Thyroid gland (tissue), 4 donors: ENCODE measurements at regions not wholly inside any gene's neighbourhood (a gene's known extent, or its start where the extent isn't known, plus 50 kb on each side); places are given as distances from the start of the nearest gene placed in this dataset.
A peak's percentile ranks its signal among the peaks of the same experiment; 100 is the strongest.

Experiments
- DNase-seq, 2 donors: peaks; one replicate each; pipeline ENCODE4 v3.0.0-alpha.2; 2019
- H3K27ac ChIP-seq, 3 donors: fragments of 200-600 bp; sonication (generic); 1 replicate in 2 of 3; 2 replicates in 1 of 3; pipeline ENCODE4 v1.5.1; 2016 to 2019; ENCODE audit warnings: mild to moderate bottlenecking in 1 of 3, moderate library complexity in 1 of 3
- H3K27me3 ChIP-seq: fragments of 200-600 bp; sonication (generic); one replicate; pipeline ENCODE4 v1.5.1; 2019
- H3K36me3 ChIP-seq, 2 donors: fragments of 200-600 bp; sonication (generic); one replicate each; pipeline ENCODE4 v1.5.1; 2016 to 2019
- H3K4me1 ChIP-seq, 2 donors: fragments of 200-600 bp; sonication (generic); one replicate each; pipeline ENCODE4 v1.5.1; 2017 to 2019
- H3K4me3 ChIP-seq, 3 donors: fragments of 200-600 bp; sonication (generic); replicated peaks in 1 of 3; 1 replicate in 2 of 3; 2 replicates in 1 of 3; pipeline ENCODE4 v1.5.1; 2016; ENCODE audit warnings: mild to moderate bottlenecking in 1 of 3
- H3K9me3 ChIP-seq: fragments of 200-600 bp; sonication (generic); one replicate; pipeline ENCODE4 v1.5.1; 2017
- POLR2A ChIP-seq, 2 donors: fragments of 450-650 bp; IDR thresholded peaks; one replicate each; pipeline ENCODE4 v1.6.1; 2017; ENCODE audit warnings: antibody characterized with exemption in 2 of 2, mild to moderate bottlenecking in 2 of 2, moderate library complexity in 1 of 2
- WGBS, 2 donors: methylation state at CpG; one replicate each; pipeline ENCODE4 v1.1.5; 2017; 5-methylcytosine and 5-hydroxymethylcytosine counted together
- intact Hi-C: fragments of 100-400 bp; cut with DNase I; formaldehyde crosslinking; loops from one replicate; pipeline ENCODE4 v1.15.1; 2023
- TF ChIP-seq, protein P1 (sequence below), 6 experiments: fragments of 200-600 bp in 3 of 6; fragments of 450-650 bp in 3 of 6; sonication (generic) in 3 of 6; IDR thresholded peaks; one replicate each; pipeline ENCODE4 v1.5.1; 2016 to 2019; ENCODE audit warnings: antibody characterized with exemption in 6 of 6, mild to moderate bottlenecking in 2 of 6, inconsistent platforms in 1 of 6, moderate library complexity in 1 of 6

- TF ChIP-seq POLR2A (IDR thresholded peaks at IDR 0.05) = no peak
- TF ChIP-seq, protein P1, sequence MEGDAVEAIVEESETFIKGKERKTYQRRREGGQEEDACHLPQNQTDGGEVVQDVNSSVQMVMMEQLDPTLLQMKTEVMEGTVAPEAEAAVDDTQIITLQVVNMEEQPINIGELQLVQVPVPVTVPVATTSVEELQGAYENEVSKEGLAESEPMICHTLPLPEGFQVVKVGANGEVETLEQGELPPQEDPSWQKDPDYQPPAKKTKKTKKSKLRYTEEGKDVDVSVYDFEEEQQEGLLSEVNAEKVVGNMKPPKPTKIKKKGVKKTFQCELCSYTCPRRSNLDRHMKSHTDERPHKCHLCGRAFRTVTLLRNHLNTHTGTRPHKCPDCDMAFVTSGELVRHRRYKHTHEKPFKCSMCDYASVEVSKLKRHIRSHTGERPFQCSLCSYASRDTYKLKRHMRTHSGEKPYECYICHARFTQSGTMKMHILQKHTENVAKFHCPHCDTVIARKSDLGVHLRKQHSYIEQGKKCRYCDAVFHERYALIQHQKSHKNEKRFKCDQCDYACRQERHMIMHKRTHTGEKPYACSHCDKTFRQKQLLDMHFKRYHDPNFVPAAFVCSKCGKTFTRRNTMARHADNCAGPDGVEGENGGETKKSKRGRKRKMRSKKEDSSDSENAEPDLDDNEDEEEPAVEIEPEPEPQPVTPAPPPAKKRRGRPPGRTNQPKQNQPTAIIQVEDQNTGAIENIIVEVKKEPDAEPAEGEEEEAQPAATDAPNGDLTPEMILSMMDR (IDR thresholded peaks at IDR 0.05) = peak in 3 of 6 experiments; percentile 21 to 51 (median 47)
- intact Hi-C loops = no loop called here
- no peaks in the 10 kb centered on the region for H3K9me3 ChIP-seq
- DNase-seq = peak in 1 of 2 donors; percentile 14
- no peak overlapping the region for H3K4me3 ChIP-seq
- peaks cover under 1 to 1% of the 10 kb centered on the region in 2 donors for H3K4me1 ChIP-seq
- no peaks in the 10 kb centered on the region for H3K36me3 ChIP-seq
- WGBS, 2 donors = 46 to 55% methylated on average over 1 of the region's 1 CpG
- no peak overlapping the region for H3K27ac ChIP-seq
- no peaks in the 10 kb centered on the region for H3K27me3 ChIP-seq
Measured at GRCh38 chr11:19326499-19326898, 85.8 kb upstream of the E2F8 start.

DNA sequence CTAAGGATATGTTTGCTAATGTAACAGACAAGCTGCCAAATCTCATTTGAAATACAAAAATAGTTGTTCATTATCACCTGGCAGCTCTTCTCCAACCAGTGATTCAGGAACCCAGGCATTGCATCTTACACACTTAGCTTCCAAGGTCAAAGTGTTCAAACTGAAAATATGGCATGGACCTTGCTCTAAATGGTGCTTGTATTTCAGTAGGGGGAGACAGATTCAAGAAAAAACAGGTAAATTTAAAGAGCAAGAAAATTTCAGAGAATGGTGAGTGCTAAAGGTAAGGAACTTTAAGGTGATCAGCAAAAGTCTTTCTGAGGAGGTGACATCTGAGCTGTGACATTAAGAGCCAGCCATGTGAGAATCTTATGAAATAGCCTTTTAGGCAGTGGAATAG lies 82.8 kb upstream of the E2F8 start:
- H3K9me3 ChIP-seq = no peaks in the 10 kb centered on the region
- H3K4me1 ChIP-seq = peaks cover 6 to 14% of the 10 kb centered on the region in 2 donors
- no peaks in the 10 kb centered on the region for H3K27me3 ChIP-seq
- TF ChIP-seq, protein P1 (IDR thresholded peaks at IDR 0.05) = peak in 4 of 6 experiments; percentile 22 to 37 (median 26)
- TF ChIP-seq POLR2A (IDR thresholded peaks at IDR 0.05) = no peak
- no peaks in the 10 kb centered on the region for H3K36me3 ChIP-seq
- no peak overlapping the region for H3K4me3 ChIP-seq
- intact Hi-C loops = loop anchor here (5.0 kb wide), 1 partner anchor 229 kb away; no protein-coding TSS in a partner anchor
- H3K27ac ChIP-seq = no peak overlapping the region
- DNase-seq = no peak

- 59 to 71% methylated on average over 2 of the region's 2 CpGs for WGBS, 2 donors
- peaks cover 13 to 20% of the 10 kb centered on the region in 2 donors for H3K4me1 ChIP-seq
- no peaks in the 10 kb centered on the region for H3K27me3 ChIP-seq
- H3K4me3 ChIP-seq = no peak overlapping the region
- H3K27ac ChIP-seq = peak overlapping the region in 2 of 3 donors; percentile 8 to 36
- DNase-seq = no peak
- TF ChIP-seq, protein P1 (IDR thresholded peaks at IDR 0.05) = no peak
- TF ChIP-seq POLR2A (IDR thresholded peaks at IDR 0.05) = no peak
- no peaks in the 10 kb centered on the region for H3K36me3 ChIP-seq
- intact Hi-C loops = loop anchor here (5.0 kb wide), 1 partner anchor 231 kb away; no protein-coding TSS in a partner anchor
- no peaks in the 10 kb centered on the region for H3K9me3 ChIP-seq
Measured at GRCh38 chr11:19321351-19321750, 80.6 kb upstream of the E2F8 start.

DNA sequence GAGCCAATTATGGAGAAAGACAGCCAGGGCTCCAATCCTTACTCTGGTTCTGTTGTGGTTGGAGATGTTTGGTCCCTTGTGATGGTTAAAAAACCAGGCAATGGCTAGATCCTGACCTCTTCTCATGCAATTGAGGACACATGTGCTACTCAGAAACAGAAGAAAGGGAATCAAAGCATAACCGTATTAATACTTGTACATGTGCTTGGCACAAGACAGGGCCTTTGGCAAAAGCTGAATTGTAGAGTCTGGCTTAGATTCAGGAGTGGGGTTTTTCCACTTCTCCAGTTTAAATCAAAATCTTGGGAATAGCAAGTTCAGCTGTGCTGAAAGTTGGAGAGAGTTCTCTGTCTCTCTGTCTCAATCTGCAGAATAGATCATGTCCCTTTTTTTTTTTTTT lies 80.1 kb upstream of the E2F8 start:
- Histone ChIP-seq H3K27me3 (no peaks in the 10 kb centered on the region), H3K4me1 (peaks cover 15 to 23% of the 10 kb centered on the region in 2 donors), H3K9me3 (no peaks in the 10 kb centered on the region), H3K36me3 (no peaks in the 10 kb centered on the region), H3K27ac (peak overlapping the region in 1 of 3 donors; percentile 36), H3K4me3 (no peak overlapping the region)
- 13 to 17% methylated on average over 1 of the region's 1 CpG for WGBS, 2 donors
- peak; percentile 16 to 29 for DNase-seq
- intact Hi-C loops = loop anchor here (5.0 kb wide), 1 partner anchor 231 kb away; no protein-coding TSS in a partner anchor
- no peak for TF ChIP-seq POLR2A (IDR thresholded peaks at IDR 0.05)
- TF ChIP-seq, protein P1 (IDR thresholded peaks at IDR 0.05) = no peak

GRCh38 chr11:19316434-19316833 lies 75.7 kb upstream of the E2F8 start:
- no peaks in the 10 kb centered on the region for H3K9me3 ChIP-seq
- intact Hi-C loops = no loop called here
- peak overlapping the region in 2 of 3 donors; percentile 25 to 27 for H3K27ac ChIP-seq
- H3K4me1 ChIP-seq = peaks cover 14 to 26% of the 10 kb centered on the region in 2 donors
- TF ChIP-seq POLR2A (IDR thresholded peaks at IDR 0.05) = no peak
- TF ChIP-seq, protein P1 (IDR thresholded peaks at IDR 0.05) = no peak
- WGBS, 2 donors = 39 to 41% methylated on average over 7 of the region's 7 CpGs
- H3K36me3 ChIP-seq = no peaks in the 10 kb centered on the region
- DNase-seq = peak; percentile 58 to 68
- no peaks in the 10 kb centered on the region for H3K27me3 ChIP-seq
- no peak overlapping the region for H3K4me3 ChIP-seq
